ENCODE measurements at regions not wholly inside any gene's neighbourhood (a gene's known extent, or its start where the extent isn't known, plus 50 kb on each side); places are given as distances from the start of the nearest gene placed in this dataset.

GRCh38 chr6:28720357-28721231 lies 194.9 kb downstream of the GPX5 start:
- Histone ChIP-seq H3K9me3 (no peaks in the 10 kb centered on the region), H3K4me2 (no peak overlapping the region), H3K4me3 (no peak overlapping the region), H4K20me1 (no peaks in the 10 kb centered on the region), H3K4me1 (no peaks in the 10 kb centered on the region), H3K9ac (no peak overlapping the region), H3K27me3 (no peaks in the 10 kb centered on the region), H3K27ac (no peak overlapping the region), H3K36me3 (no peaks in the 10 kb centered on the region)
- TF ChIP-seq Cebpa-rat (IDR thresholded peaks at IDR 0.05): no peak

DNA sequence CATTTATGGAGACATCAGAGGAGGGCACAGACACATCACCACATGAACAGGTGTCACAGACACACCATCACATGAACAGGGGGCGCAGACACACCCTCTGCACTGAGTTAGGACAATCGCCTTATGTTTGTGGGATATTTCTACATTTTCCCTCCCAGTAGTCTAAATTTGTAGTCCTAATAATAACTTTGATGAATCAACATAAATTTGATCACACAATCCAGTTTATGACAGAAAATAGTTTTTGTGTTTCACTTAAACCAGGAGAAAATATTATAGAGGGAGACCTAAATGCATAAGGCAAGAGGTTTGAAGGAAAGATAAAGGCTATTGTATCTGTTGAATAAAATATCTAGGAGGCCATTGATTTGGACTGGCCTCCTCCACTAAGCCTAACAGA lies 195.7 kb downstream of the GPX5 start:
- no peaks in the 10 kb centered on the region for H3K27me3 ChIP-seq
- no peaks in the 10 kb centered on the region for H4K20me1 ChIP-seq
- no peak overlapping the region for H3K9ac ChIP-seq
- TF ChIP-seq Cebpa-rat (IDR thresholded peaks at IDR 0.05): no peak
- no peak overlapping the region for H3K4me3 ChIP-seq
- no peaks in the 10 kb centered on the region for H3K9me3 ChIP-seq
- H3K4me2 ChIP-seq: no peak overlapping the region
- H3K36me3 ChIP-seq: no peaks in the 10 kb centered on the region
- no peak overlapping the region for H3K27ac ChIP-seq
- H3K4me1 ChIP-seq: no peaks in the 10 kb centered on the region

DNA sequence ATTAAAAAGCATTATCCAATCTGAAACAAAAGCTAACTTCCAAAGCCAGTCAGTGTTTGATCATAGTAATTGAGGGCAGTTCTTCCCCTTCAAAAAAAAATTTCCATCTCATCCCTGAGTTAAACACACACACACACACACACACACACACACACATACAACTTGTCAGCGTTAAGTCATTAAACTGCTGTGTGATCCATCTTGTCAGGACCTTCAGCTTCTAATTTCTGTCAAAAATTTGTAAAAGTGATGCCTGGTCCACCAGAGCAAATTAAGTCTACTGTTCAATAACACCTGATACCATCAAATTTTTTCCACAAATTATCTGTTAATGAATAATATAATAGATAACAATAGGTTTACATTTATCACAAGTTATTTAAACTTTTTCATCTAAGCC lies 198.7 kb downstream of the GPX5 start:
- no peak for TF ChIP-seq Cebpa-rat (IDR thresholded peaks at IDR 0.05)
- H3K4me1 ChIP-seq: peaks cover 10% of the 10 kb centered on the region; the same call in 1 of the 2 replicates
- no peaks in the 10 kb centered on the region for H3K36me3 ChIP-seq
- no peaks in the 10 kb centered on the region for H3K9me3 ChIP-seq
- H3K4me3 ChIP-seq: no peak overlapping the region
- no peak overlapping the region for H3K9ac ChIP-seq
- H3K4me2 ChIP-seq: no peak overlapping the region
- H4K20me1 ChIP-seq: no peaks in the 10 kb centered on the region
- H3K27me3 ChIP-seq: no peaks in the 10 kb centered on the region
- H3K27ac ChIP-seq: no peak overlapping the region

DNA sequence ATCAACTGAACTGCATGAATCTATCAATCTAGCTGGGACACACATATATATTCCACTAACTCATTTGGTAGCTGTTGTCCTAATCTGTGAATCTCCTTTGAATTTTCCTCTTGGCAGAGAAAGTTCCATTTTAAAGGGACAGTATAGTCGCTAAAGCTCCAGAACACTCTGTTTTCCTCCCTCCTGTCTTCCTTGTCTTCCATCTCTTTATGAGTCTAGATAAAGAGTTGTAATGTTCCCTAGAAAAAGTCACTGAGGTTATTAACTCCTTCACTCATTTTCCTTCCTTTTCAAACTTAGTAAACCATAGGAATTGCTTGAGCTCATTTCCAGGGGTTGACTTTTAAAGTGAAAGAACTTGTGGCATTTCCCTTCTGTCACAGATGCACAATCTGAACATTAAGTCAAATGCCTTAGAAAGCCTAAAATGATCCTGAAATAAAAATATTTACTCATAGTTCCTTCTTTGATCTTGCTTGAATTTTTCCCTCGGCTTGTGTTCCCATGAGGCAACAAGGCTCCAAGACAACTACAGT lies 198.4 kb downstream of the TRIM27 start:
- Histone ChIP-seq H3K9ac (no peak overlapping the region), H3K27me3 (0 out of 2 replicates have a peak, but pooled peaks cover 6% of the 10 kb centered on the region), H3K4me3 (no peak overlapping the region), H3K27ac (no peak overlapping the region), H3K36me3 (no peaks in the 10 kb centered on the region), H4K20me1 (no peaks in the 10 kb centered on the region), H3K9me3 (no peaks in the 10 kb centered on the region), H3K4me1 (peaks cover 10% of the 10 kb centered on the region; the same call in 1 of the 2 replicates), H3K4me2 (no peak overlapping the region)
- no peak for TF ChIP-seq Cebpa-rat (IDR thresholded peaks at IDR 0.05)

DNA sequence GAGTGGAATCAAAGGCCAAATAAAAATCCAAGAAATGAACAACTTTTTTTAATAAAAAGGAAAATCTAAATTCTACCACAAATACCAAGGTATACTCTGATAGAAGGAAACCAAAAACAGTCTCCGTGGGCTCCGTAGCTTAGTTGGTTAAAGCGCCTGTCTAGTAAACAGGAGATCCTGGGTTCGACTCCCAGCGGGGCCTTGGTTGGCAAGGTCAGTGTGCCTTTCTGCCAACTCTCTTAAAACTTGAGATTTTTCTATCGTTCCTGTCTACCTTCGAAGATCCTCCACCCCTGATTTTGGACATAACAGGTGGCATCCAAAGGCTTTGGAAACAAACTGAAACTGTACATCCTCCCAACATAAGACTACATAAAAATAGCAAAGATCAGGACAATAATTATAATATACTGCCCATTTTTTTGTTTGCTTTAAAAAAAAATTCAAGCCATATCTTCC lies 197.9 kb downstream of the TRIM27 start:
- no peak overlapping the region for H3K4me3 ChIP-seq
- no peak overlapping the region for H3K9ac ChIP-seq
- no peaks in the 10 kb centered on the region for H3K36me3 ChIP-seq
- no peaks in the 10 kb centered on the region for H3K9me3 ChIP-seq
- no peak overlapping the region for H3K4me2 ChIP-seq
- H4K20me1 ChIP-seq: no peaks in the 10 kb centered on the region
- H3K27me3 ChIP-seq: peaks cover 7% of the 10 kb centered on the region; the same call in 1 of the 2 replicates
- no peak overlapping the region for H3K27ac ChIP-seq
- no peak for TF ChIP-seq Cebpa-rat (IDR thresholded peaks at IDR 0.05)
- H3K4me1 ChIP-seq: peaks cover 10% of the 10 kb centered on the region; the same call in 1 of the 2 replicates

GRCh38 chr6:28726569-28727309 lies 197.0 kb downstream of the TRIM27 start:
- Histone ChIP-seq H3K4me3 (no peak overlapping the region), H3K4me1 (peaks cover 10% of the 10 kb centered on the region; the same call in 1 of the 2 replicates), H3K4me2 (no peak overlapping the region), H3K27me3 (peaks cover 16% of the 10 kb centered on the region), H3K9me3 (no peaks in the 10 kb centered on the region), H3K27ac (no peak overlapping the region), H3K9ac (no peak overlapping the region), H4K20me1 (no peaks in the 10 kb centered on the region), H3K36me3 (no peaks in the 10 kb centered on the region)
- TF ChIP-seq Cebpa-rat (IDR thresholded peaks at IDR 0.05): no peak

- Histone ChIP-seq H3K9me3 (no peaks in the 10 kb centered on the region), H3K4me3 (no peak overlapping the region; the same call in 1 of the 2 replicates), H3K9ac (no peak overlapping the region), H3K4me1 (peaks cover 10% of the 10 kb centered on the region; the same call in 1 of the 2 replicates), H3K4me2 (peak overlapping the region; percentile 78; the same call in 1 of the 2 replicates), H3K36me3 (no peaks in the 10 kb centered on the region), H3K27me3 (peaks cover 25% of the 10 kb centered on the region), H4K20me1 (no peaks in the 10 kb centered on the region), H3K27ac (no peak overlapping the region)
- TF ChIP-seq Cebpa-rat (IDR thresholded peaks at IDR 0.05): no peak
These were observed 196.1 kb downstream of the TRIM27 start for GRCh38 chr6:28727559-28728211.

GRCh38 chr6:28729501-28730402 lies 194.0 kb downstream of the TRIM27 start:
- Histone ChIP-seq H3K9ac (peak overlapping the region; percentile 76; the same call in 1 of the 2 replicates), H4K20me1 (no peaks in the 10 kb centered on the region), H3K27ac (no peak overlapping the region), H3K4me3 (peak overlapping the region; percentile 82), H3K27me3 (peaks cover 46% of the 10 kb centered on the region), H3K9me3 (peaks cover 15% of the 10 kb centered on the region), H3K4me2 (peak overlapping the region; percentile 78), H3K4me1 (peaks cover 10% of the 10 kb centered on the region; the same call in 1 of the 2 replicates), H3K36me3 (no peaks in the 10 kb centered on the region)
- TF ChIP-seq Cebpa-rat (IDR thresholded peaks at IDR 0.05): no peak

Data from BLaER1 (cell line).